GM23338 (cell line): ENCODE measurements at regions not wholly inside any gene's neighbourhood (a gene's known extent, or its start where the extent isn't known, plus 50 kb on each side); places are given as distances from the start of the nearest gene placed in this dataset.

Source experiments
- ATAC-seq: fragments of 200-7000 bp; cut with Tn5 transposase; 3 replicates; pipeline ENCODE4 v1.9.1; 2020
- DNase-seq: peaks from one replicate; pipeline ENCODE4 v3.0.0-alpha.2; 2015; ENCODE audit warnings: low spot score
- H2AFZ ChIP-seq: fragments of 200-600 bp; sonication (generic); 2 replicates; pipeline ENCODE4 v1.8.0; 2016; ENCODE audit warnings: antibody characterized with exemption, mild to moderate bottlenecking, moderate library complexity
- H3F3A ChIP-seq: fragments of 200-600 bp; sonication (generic); replicated peaks from 2 replicates; pipeline ENCODE4 v1.8.0; 2017; ENCODE audit warnings: antibody characterized with exemption, mixed run types, low read depth
- H3K27ac ChIP-seq: fragments of 200-600 bp; sonication (generic); 2 replicates; pipeline ENCODE4 v1.6.1; 2016; ENCODE audit warnings: low read depth
- H3K27me3 ChIP-seq: fragments of 200-600 bp; sonication (generic); 2 replicates; pipeline ENCODE4 v1.8.0; 2016; ENCODE audit warnings: mild to moderate bottlenecking, mixed run types, moderate library complexity; ENCODE audit not compliant: insufficient read depth
- H3K36me3 ChIP-seq: fragments of 200-600 bp; sonication (generic); 2 replicates; pipeline ENCODE4 v1.8.0; 2016; ENCODE audit warnings: mild to moderate bottlenecking; ENCODE audit not compliant: insufficient read depth
- H3K4me1 ChIP-seq: fragments of 200-600 bp; sonication (generic); 2 replicates; pipeline ENCODE4 v1.8.0; 2016; ENCODE audit warnings: mild to moderate bottlenecking, moderate library complexity; ENCODE audit not compliant: insufficient read depth
- H3K4me2 ChIP-seq: fragments of 200-600 bp; sonication (generic); 2 replicates; pipeline ENCODE4 v1.7.1; 2017; ENCODE audit warnings: mixed run types
- H3K4me3 ChIP-seq: fragments of 200-600 bp; sonication (generic); 2 replicates; pipeline ENCODE4 v1.6.1; 2016; ENCODE audit warnings: mixed run types
- H3K79me2 ChIP-seq: fragments of 200-600 bp; sonication (generic); replicated peaks from 2 replicates; pipeline ENCODE4 v1.8.0; 2017; ENCODE audit warnings: mild to moderate bottlenecking; ENCODE audit not compliant: insufficient read depth
- H3K9me2 ChIP-seq: fragments of 200-600 bp; sonication (generic); 2 replicates; pipeline ENCODE4 v1.8.0; 2017; ENCODE audit not compliant: insufficient read depth
- H4K20me1 ChIP-seq: fragments of 200-600 bp; sonication (generic); replicated peaks from 2 replicates; pipeline ENCODE4 v1.8.0; 2017; ENCODE audit warnings: mild to moderate bottlenecking; ENCODE audit not compliant: insufficient read depth
- H3K27ac Mint-ChIP-seq: 2 replicates; pipeline ENCODE4 v1.8.0; 2020; ENCODE audit warnings: inconsistent platforms, mild to moderate bottlenecking, moderate library complexity, mixed read lengths
- H3K27me3 Mint-ChIP-seq: 3 replicates; pipeline ENCODE4 v1.8.0; 2022; ENCODE audit warnings: low read depth, mild to moderate bottlenecking, moderate library complexity, mixed read lengths, inconsistent platforms; ENCODE audit not compliant: insufficient read depth, poor library complexity
- H3K36me3 Mint-ChIP-seq: 3 replicates; pipeline ENCODE4 v1.8.0; 2021; ENCODE audit warnings: low read depth, mild to moderate bottlenecking, inconsistent platforms, moderate library complexity, mixed read lengths
- H3K4me1 Mint-ChIP-seq: 3 replicates; pipeline ENCODE4 v1.8.0; 2020; ENCODE audit warnings: mild to moderate bottlenecking, inconsistent platforms, mixed read lengths
- H3K4me3 Mint-ChIP-seq: 3 replicates; pipeline ENCODE4 v1.8.0; 2021; ENCODE audit warnings: moderate library complexity, mild to moderate bottlenecking, inconsistent platforms, mixed read lengths
- H3K9me3 Mint-ChIP-seq: 3 replicates; pipeline ENCODE4 v1.8.0; 2020; ENCODE audit warnings: moderate library complexity, mild to moderate bottlenecking, inconsistent platforms, mixed read lengths
- CREB1 ChIP-seq: fragments of 250-450 bp; sonication (Bioruptor Pico); IDR thresholded peaks from 2 replicates; pipeline ENCODE4 v1.5.0; 2020; ENCODE audit warnings: low read depth, mild to moderate bottlenecking, moderate library complexity
- CTCF ChIP-seq, 2 experiments: fragments of 200-600 bp in 1 of 2; sonication (generic) in 1 of 2; conservative IDR thresholded peaks; 2 replicates each; pipeline versions ENCODE4 v1.5.1 to v1.6.1; 2016 to 2017; ENCODE audit warnings: antibody characterized with exemption in 2 of 2, low read depth in 2 of 2, mild to moderate bottlenecking in 2 of 2, moderate library complexity in 1 of 2
- EZH2 ChIP-seq: fragments of 200-600 bp; sonication (generic); IDR thresholded peaks from one replicate; pipeline ENCODE4 v1.8.0; 2017; ENCODE audit warnings: antibody characterized with exemption, mild to moderate bottlenecking, low read depth; ENCODE audit not compliant: unreplicated experiment
- NANOG ChIP-seq: IDR thresholded peaks from 2 replicates; pipeline ENCODE4 v1.6.1; 2016; ENCODE audit warnings: antibody characterized with exemption, borderline replicate concordance
- POLR2AphosphoS5 ChIP-seq: IDR thresholded peaks from 2 replicates; pipeline ENCODE4 v1.6.1; 2016; ENCODE audit warnings: antibody characterized with exemption, low read depth
- REST ChIP-seq: IDR thresholded peaks from one replicate; pipeline ENCODE4 v1.6.1; 2018; ENCODE audit warnings: antibody characterized with exemption; ENCODE audit not compliant: unreplicated experiment
- STAT1 ChIP-seq: IDR thresholded peaks from one replicate; pipeline ENCODE4 v1.6.1; 2016; ENCODE audit warnings: antibody characterized with exemption; ENCODE audit not compliant: unreplicated experiment
- ZNF114 ChIP-seq: fragments of 250-450 bp; sonication (Bioruptor Pico); IDR thresholded peaks from 2 replicates; pipeline ENCODE4 v1.5.0; 2020; ENCODE audit warnings: mild to moderate bottlenecking, moderate library complexity
- ZNF331 ChIP-seq: fragments of 250-450 bp; sonication (Bioruptor Pico); IDR thresholded peaks from 2 replicates; pipeline ENCODE4 v1.5.0; 2020; ENCODE audit warnings: low read depth, mild to moderate bottlenecking, moderate library complexity
- TF ChIP-seq, protein P1 (sequence below): fragments of 250-450 bp; sonication (Bioruptor Pico); IDR thresholded peaks from 2 replicates; pipeline ENCODE4 v1.5.0; 2020; ENCODE audit warnings: mild to moderate bottlenecking, moderate library complexity

DNA sequence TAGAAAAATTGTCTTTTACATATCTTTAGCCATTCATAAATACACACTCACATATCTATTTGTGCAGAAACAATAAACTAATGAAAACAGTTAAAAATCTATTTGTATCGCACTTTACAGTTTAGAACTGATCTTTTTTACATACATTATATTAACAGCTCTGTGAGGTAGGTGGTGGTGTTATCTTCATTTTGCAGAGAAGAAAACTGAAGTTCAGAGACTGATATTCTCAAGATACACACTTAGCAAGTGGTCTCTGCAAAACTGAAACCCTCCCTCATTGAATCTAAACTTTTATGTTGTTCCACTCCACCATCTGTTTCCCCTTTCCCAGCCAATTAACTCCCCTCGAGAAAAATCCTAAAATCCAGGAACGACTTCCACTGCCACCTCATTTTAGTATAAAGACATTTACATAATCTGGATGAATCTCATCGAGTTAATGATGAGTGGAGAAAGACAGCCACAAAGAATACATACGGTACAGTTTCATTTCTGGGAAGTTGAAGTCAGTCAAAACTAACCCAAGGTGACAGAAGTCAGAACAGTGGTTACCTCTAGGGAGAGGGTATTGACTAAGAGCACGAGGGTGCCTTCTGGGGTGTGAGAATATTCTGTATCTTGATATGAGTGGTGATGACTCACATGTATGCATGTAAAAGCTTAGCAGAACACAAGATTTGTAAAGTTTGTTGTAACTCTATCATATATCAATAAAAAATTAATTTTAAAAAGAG, 524.2 kb upstream of the TCF4 start (continued):
- no peak for TF ChIP-seq CTCF (conservative IDR thresholded peaks at IDR 0.05; ENCODE audit: low read depth in 2 of 2)
- TF ChIP-seq ZNF331: no peak

- peaks cover 2% of the 10 kb centered on the region; the same call in 1 of the 3 replicates for H3K4me1 Mint-ChIP-seq
- Histone ChIP-seq H2AFZ (no peak overlapping the region), H3K4me1 (no peaks in the 10 kb centered on the region), H4K20me1 (no peaks in the 10 kb centered on the region), H3K27ac (no peak overlapping the region), H3K27me3 (no peaks in the 10 kb centered on the region), H3K4me2 (no peak overlapping the region), H3K4me3 (no peak overlapping the region), H3K79me2 (no peaks in the 10 kb centered on the region), H3F3A (no peaks in the 10 kb centered on the region), H3K9me2 (peaks cover 5% of the 10 kb centered on the region; the same call in 1 of the 2 replicates), H3K36me3 (no peaks in the 10 kb centered on the region)
- H3K9me3 Mint-ChIP-seq: peaks cover 8% of the 10 kb centered on the region
- H3K36me3 Mint-ChIP-seq: peaks cover 7% of the 10 kb centered on the region; the same call in 2 of the 3 replicates
- DNase-seq: no peak
- no peak overlapping the region for H3K4me3 Mint-ChIP-seq
- ATAC-seq: no peak
- H3K27me3 Mint-ChIP-seq: peaks cover 2% of the 10 kb centered on the region
- H3K27ac Mint-ChIP-seq: no peak overlapping the region
- TF ChIP-seq CTCF (conservative IDR thresholded peaks at IDR 0.05; ENCODE audit: low read depth in 2 of 2) (no peak), POLR2AphosphoS5 (no peak), REST (no peak), EZH2 (no peak), STAT1 (no peak), ZNF114 (CRISPR knock-in tag) (no peak), NANOG (no peak), CREB1 (CRISPR knock-in tag) (no peak)
- TF ChIP-seq, protein P1, sequence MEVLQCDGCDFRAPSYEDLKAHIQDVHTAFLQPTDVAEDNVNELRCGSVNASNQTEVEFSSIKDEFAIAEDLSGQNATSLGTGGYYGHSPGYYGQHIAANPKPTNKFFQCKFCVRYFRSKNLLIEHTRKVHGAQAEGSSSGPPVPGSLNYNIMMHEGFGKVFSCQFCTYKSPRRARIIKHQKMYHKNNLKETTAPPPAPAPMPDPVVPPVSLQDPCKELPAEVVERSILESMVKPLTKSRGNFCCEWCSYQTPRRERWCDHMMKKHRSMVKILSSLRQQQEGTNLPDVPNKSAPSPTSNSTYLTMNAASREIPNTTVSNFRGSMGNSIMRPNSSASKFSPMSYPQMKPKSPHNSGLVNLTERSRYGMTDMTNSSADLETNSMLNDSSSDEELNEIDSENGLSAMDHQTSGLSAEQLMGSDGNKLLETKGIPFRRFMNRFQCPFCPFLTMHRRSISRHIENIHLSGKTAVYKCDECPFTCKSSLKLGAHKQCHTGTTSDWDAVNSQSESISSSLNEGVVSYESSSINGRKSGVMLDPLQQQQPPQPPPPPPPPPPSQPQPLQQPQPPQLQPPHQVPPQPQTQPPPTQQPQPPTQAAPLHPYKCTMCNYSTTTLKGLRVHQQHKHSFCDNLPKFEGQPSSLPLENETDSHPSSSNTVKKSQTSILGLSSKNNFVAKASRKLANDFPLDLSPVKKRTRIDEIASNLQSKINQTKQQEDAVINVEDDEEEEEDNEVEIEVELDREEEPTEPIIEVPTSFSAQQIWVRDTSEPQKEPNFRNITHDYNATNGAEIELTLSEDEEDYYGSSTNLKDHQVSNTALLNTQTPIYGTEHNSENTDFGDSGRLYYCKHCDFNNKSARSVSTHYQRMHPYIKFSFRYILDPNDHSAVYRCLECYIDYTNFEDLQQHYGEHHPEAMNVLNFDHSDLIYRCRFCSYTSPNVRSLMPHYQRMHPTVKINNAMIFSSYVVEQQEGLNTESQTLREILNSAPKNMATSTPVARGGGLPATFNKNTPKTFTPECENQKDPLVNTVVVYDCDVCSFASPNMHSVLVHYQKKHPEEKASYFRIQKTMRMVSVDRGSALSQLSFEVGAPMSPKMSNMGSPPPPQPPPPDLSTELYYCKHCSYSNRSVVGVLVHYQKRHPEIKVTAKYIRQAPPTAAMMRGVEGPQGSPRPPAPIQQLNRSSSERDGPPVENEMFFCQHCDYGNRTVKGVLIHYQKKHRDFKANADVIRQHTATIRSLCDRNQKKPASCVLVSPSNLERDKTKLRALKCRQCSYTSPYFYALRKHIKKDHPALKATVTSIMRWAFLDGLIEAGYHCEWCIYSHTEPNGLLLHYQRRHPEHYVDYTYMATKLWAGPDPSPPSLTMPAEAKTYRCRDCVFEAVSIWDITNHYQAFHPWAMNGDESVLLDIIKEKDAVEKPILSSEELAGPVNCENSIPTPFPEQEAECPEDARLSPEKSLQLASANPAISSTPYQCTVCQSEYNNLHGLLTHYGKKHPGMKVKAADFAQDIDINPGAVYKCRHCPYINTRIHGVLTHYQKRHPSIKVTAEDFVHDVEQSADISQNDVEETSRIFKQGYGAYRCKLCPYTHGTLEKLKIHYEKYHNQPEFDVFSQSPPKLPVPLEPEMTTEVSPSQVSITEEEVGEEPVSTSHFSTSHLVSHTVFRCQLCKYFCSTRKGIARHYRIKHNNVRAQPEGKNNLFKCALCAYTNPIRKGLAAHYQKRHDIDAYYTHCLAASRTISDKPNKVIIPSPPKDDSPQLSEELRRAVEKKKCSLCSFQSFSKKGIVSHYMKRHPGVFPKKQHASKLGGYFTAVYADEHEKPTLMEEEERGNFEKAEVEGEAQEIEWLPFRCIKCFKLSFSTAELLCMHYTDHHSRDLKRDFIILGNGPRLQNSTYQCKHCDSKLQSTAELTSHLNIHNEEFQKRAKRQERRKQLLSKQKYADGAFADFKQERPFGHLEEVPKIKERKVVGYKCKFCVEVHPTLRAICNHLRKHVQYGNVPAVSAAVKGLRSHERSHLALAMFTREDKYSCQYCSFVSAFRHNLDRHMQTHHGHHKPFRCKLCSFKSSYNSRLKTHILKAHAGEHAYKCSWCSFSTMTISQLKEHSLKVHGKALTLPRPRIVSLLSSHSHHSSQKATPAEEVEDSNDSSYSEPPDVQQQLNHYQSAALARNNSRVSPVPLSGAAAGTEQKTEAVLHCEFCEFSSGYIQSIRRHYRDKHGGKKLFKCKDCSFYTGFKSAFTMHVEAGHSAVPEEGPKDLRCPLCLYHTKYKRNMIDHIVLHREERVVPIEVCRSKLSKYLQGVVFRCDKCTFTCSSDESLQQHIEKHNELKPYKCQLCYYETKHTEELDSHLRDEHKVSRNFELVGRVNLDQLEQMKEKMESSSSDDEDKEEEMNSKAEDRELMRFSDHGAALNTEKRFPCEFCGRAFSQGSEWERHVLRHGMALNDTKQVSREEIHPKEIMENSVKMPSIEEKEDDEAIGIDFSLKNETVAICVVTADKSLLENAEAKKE: no peak
Observed at GRCh38 chr18:56109757-56110156, 521.8 kb upstream of the TCF4 start.
